ENCODE measurements at regions not wholly inside any gene's neighbourhood (a gene's known extent, or its start where the extent isn't known, plus 50 kb on each side); places are given as distances from the start of the nearest gene placed in this dataset.

DNA sequence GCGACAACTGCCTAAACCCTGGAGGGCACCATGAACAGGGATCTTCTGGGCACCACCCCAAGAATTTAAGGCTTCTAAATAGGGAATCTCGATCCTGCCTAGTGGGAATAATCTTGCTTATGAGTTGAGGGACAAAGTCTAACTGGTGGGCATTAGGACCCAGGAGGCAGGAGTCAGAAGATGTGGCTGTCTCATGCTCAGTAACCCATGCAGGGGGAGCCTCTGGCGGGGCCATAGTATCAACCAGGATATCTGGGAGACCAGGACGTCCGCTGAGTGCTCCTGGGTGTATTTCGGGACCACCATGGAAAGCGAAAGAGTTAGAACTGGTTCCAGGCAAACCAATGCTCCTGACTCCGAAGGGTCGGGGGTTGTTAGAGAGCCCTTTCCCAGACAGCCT lies 356.1 kb downstream of the OTOL1 start:
- TF ChIP-seq POLR2A (IDR thresholded peaks at IDR 0.05) (no peak), POLR2AphosphoS5 (IDR thresholded peaks at IDR 0.05; ENCODE audit: insufficient read depth in 1 of 2, low read depth in 1 of 2) (no peak)
- TF ChIP-seq, protein P1, sequence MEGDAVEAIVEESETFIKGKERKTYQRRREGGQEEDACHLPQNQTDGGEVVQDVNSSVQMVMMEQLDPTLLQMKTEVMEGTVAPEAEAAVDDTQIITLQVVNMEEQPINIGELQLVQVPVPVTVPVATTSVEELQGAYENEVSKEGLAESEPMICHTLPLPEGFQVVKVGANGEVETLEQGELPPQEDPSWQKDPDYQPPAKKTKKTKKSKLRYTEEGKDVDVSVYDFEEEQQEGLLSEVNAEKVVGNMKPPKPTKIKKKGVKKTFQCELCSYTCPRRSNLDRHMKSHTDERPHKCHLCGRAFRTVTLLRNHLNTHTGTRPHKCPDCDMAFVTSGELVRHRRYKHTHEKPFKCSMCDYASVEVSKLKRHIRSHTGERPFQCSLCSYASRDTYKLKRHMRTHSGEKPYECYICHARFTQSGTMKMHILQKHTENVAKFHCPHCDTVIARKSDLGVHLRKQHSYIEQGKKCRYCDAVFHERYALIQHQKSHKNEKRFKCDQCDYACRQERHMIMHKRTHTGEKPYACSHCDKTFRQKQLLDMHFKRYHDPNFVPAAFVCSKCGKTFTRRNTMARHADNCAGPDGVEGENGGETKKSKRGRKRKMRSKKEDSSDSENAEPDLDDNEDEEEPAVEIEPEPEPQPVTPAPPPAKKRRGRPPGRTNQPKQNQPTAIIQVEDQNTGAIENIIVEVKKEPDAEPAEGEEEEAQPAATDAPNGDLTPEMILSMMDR (IDR thresholded peaks at IDR 0.05), result no peak
